HCT116 (cell line): ENCODE measurements at regions not wholly inside any gene's neighbourhood (a gene's known extent, or its start where the extent isn't known, plus 50 kb on each side); places are given as distances from the start of the nearest gene placed in this dataset.

Source experiments
- ATAC-seq: fragments of 200-7000 bp; cut with Tn5 transposase; 2 replicates; pipeline ENCODE4 v1.9.1; 2020; ENCODE audit warnings: mild to moderate bottlenecking, moderate library complexity
- BruUV-seq: library from RNA; stranded (reverse); fragments of 400-500 nt; replicated peaks from 2 replicates; lab custom pipeline; 2021; lab: Mats Ljungman, UMichigan
- CTCF ChIA-PET: fragments of 300-600 bp; sonication (Branson Sonifier 250); formaldehyde crosslinking; loops from one replicate; lab custom pipeline; 2021; ENCODE audit warnings: antibody characterized with exemption; lab: Charles Lee
- POLR2A ChIA-PET: fragments of 300-600, 350-600 bp; sonication (Branson Sonifier 250); formaldehyde crosslinking; loops from one replicate; lab custom pipeline; 2021; ENCODE audit warnings: antibody characterized with exemption; lab: Charles Lee
- RAD21 ChIA-PET, 2 experiments: fragments of 300-600 bp; sonication (Branson Sonifier 250); formaldehyde crosslinking; loops; one replicate each; lab custom pipeline; 2023; ENCODE audit warnings: low total read pairs in 2 of 2; ENCODE audit not compliant: uncharacterized antibody in 2 of 2, unreplicated experiment in 2 of 2, low non-redundant PET in 1 of 2; lab: Charles Lee
- DNase-seq: peaks from one replicate; pipeline ENCODE4 v3.0.0-alpha.2; 2010; ENCODE audit warnings: low read depth, low spot score
- H2AFZ ChIP-seq: fragments of 200-600 bp; shearing (Covaris generic), sonication (generic); 2 replicates; pipeline ENCODE4 v1.6.1; 2017; ENCODE audit warnings: low read depth, mixed run types, mixed read lengths, antibody characterized with exemption, low read length; ENCODE audit not compliant: poor library complexity, severe bottlenecking
- H3K27ac ChIP-seq: 2 replicates; pipeline ENCODE4 v1.5.1; 2012; ENCODE audit warnings: low read depth, low read length
- H3K27me3 ChIP-seq: fragments of 200-600 bp; sonication (generic); 2 replicates; pipeline ENCODE4 v1.6.1; 2016; ENCODE audit warnings: mixed run types, low read length, mixed read lengths; ENCODE audit not compliant: insufficient read depth
- H3K36me3 ChIP-seq, 2 experiments: fragments of 200-500 bp in 1 of 2; fragments of 200-600 bp in 1 of 2; sonication (Bioruptor generic) in 1 of 2; sonication (generic) in 1 of 2; 2 replicates each; pipeline versions ENCODE4 v1.5.1 to v1.6.1; 2014 to 2016; ENCODE audit warnings: low read length in 2 of 2, inconsistent platforms in 1 of 2, mixed read lengths in 1 of 2, mixed run types in 1 of 2; ENCODE audit not compliant: insufficient read depth in 2 of 2, control insufficient read depth in 1 of 2
- H3K4me1 ChIP-seq, 2 experiments: fragments of 200-600 bp in 1 of 2; sonication (generic) in 1 of 2; 2 replicates each; pipeline versions ENCODE4 v1.5.1 to v1.6.1; 2012 to 2017; ENCODE audit warnings: low read length in 2 of 2, inconsistent platforms in 1 of 2, mild to moderate bottlenecking in 1 of 2, mixed read lengths in 1 of 2, mixed run types in 1 of 2, moderate library complexity in 1 of 2; ENCODE audit not compliant: insufficient read depth in 2 of 2, control insufficient read depth in 1 of 2
- H3K4me2 ChIP-seq: fragments of 200-600 bp; sonication (generic); 2 replicates; pipeline ENCODE4 v1.6.1; 2017; ENCODE audit warnings: mixed run types, low read length, mixed read lengths
- H3K4me3 ChIP-seq, 2 experiments: fragments of 200-600 bp in 1 of 2; sonication (generic) in 1 of 2; replicated peaks in 1 of 2; 2 replicates each; pipeline ENCODE4 v1.5.1; 2011 to 2016; ENCODE audit warnings: low read length in 2 of 2, control low read depth in 1 of 2, low read depth in 1 of 2, mild to moderate bottlenecking in 1 of 2, mixed read lengths in 1 of 2, mixed run types in 1 of 2
- H3K79me2 ChIP-seq: fragments of 200-600 bp; sonication (generic); 2 replicates; pipeline ENCODE4 v1.6.1; 2017; ENCODE audit warnings: mild to moderate bottlenecking, mixed run types, low read length, moderate library complexity, mixed read lengths; ENCODE audit not compliant: insufficient read depth
- H3K9ac ChIP-seq: fragments of 200-600 bp; sonication (generic); 2 replicates; pipeline ENCODE4 v1.6.1; 2016; ENCODE audit warnings: low read length, mixed read lengths
- H3K9me2 ChIP-seq: fragments of 200-600 bp; sonication (generic), shearing (Covaris generic); 2 replicates; pipeline ENCODE4 v1.6.1; 2017; ENCODE audit warnings: mixed run types, mild to moderate bottlenecking, moderate library complexity; ENCODE audit not compliant: insufficient read depth
- H3K9me3 ChIP-seq, 2 experiments: fragments of 200-500 bp in 1 of 2; fragments of 200-600 bp in 1 of 2; sonication (Bioruptor generic) in 1 of 2; sonication (generic) in 1 of 2; 2 replicates each; pipeline ENCODE4 v1.6.1; 2014 to 2017; ENCODE audit warnings: low read length in 2 of 2, mixed read lengths in 2 of 2, inconsistent platforms in 1 of 2, low read depth in 1 of 2, mild to moderate bottlenecking in 1 of 2, mixed run types in 1 of 2, moderate library complexity in 1 of 2; ENCODE audit not compliant: control insufficient read depth in 1 of 2, insufficient read depth in 1 of 2
- H4K20me1 ChIP-seq: fragments of 200-600 bp; sonication (generic), shearing (Covaris generic); 2 replicates; pipeline ENCODE4 v1.6.1; 2017; ENCODE audit warnings: mixed run types, mild to moderate bottlenecking, moderate library complexity; ENCODE audit not compliant: insufficient read depth
- ATF3 ChIP-seq: IDR thresholded peaks from 2 replicates; pipeline ENCODE4 v1.6.1; 2012
- CEBPB ChIP-seq: IDR thresholded peaks from 2 replicates; pipeline ENCODE4 v1.6.1; 2012; ENCODE audit warnings: low read depth
- EGR1 ChIP-seq: IDR thresholded peaks from 2 replicates; pipeline ENCODE4 v1.6.1; 2012; ENCODE audit warnings: low read depth
- ELF1 ChIP-seq: IDR thresholded peaks from 2 replicates; pipeline ENCODE4 v1.6.1; 2012; ENCODE audit warnings: low read depth, borderline replicate concordance
- EZH2 ChIP-seq: fragments of 200-600 bp; sonication (generic); IDR thresholded peaks from 2 replicates; pipeline ENCODE4 v1.6.1; 2017; ENCODE audit warnings: antibody characterized with exemption, mixed run types
- FOSL1 ChIP-seq: IDR thresholded peaks from 2 replicates; pipeline ENCODE4 v1.6.1; 2012; ENCODE audit warnings: low read depth
- JUND ChIP-seq: IDR thresholded peaks from 2 replicates; pipeline ENCODE4 v1.6.1; 2012
- MAX ChIP-seq: IDR thresholded peaks from 2 replicates; pipeline ENCODE4 v1.6.1; 2012
- POLR2A ChIP-seq: IDR thresholded peaks from 2 replicates; pipeline ENCODE4 v1.7.0; 2011; ENCODE audit warnings: borderline replicate concordance; ENCODE audit not compliant: insufficient read depth, insufficient read length; ENCODE audit errors: extremely low read depth
- POLR2AphosphoS5 ChIP-seq: IDR thresholded peaks from 2 replicates; pipeline ENCODE4 v1.6.1; 2011; ENCODE audit warnings: mild to moderate bottlenecking, low read depth, low read length, moderate library complexity
- RAD21 ChIP-seq: IDR thresholded peaks from 2 replicates; pipeline ENCODE4 v1.6.1; 2012; ENCODE audit warnings: low read depth, mild to moderate bottlenecking
- SP1 ChIP-seq: IDR thresholded peaks from 2 replicates; pipeline ENCODE4 v1.6.1; 2012; ENCODE audit warnings: low read depth
- TCF7L2 ChIP-seq: IDR thresholded peaks from 2 replicates; pipeline ENCODE4 v1.7.0; 2011; ENCODE audit warnings: borderline replicate concordance, inconsistent platforms; ENCODE audit not compliant: insufficient read depth, insufficient read length; ENCODE audit errors: extremely low read depth
- YY1 ChIP-seq: IDR thresholded peaks from 2 replicates; pipeline ENCODE4 v1.6.1; 2011; ENCODE audit warnings: low read length, low read depth, moderate library complexity, mild to moderate bottlenecking; ENCODE audit not compliant: insufficient replicate concordance; ENCODE audit errors: extremely low read depth
- ZBTB33 ChIP-seq: IDR thresholded peaks from 2 replicates; pipeline ENCODE4 v1.6.1; 2011; ENCODE audit warnings: mild to moderate bottlenecking, low read length, moderate library complexity; ENCODE audit not compliant: insufficient replicate concordance; ENCODE audit errors: extremely low read depth
- ZFX ChIP-seq: fragments of 450-650 bp; IDR thresholded peaks from 2 replicates; pipeline ENCODE4 v1.6.1; 2017
- intact Hi-C: fragments of 100-400 bp; cut with micrococcal nuclease; formaldehyde crosslinking; loops from 2 replicates; pipeline ENCODE4 v1.10.0; 2022

GRCh38 chr14:105884808-105885281 lies 358.5 kb downstream of the TMEM121 start:
- H4K20me1 ChIP-seq: no peaks in the 10 kb centered on the region
- H3K4me2 ChIP-seq: no peak overlapping the region
- H3K27ac ChIP-seq: no peak overlapping the region
- H2AFZ ChIP-seq: no peak overlapping the region
- H3K9me2 ChIP-seq: no peaks in the 10 kb centered on the region
- POLR2A ChIA-PET: no interaction called here
- no TSS peak for BruUV-seq
- H3K36me3 ChIP-seq: no peaks in the 10 kb centered on the region
- no peak for DNase-seq
- no peaks in the 10 kb centered on the region for H3K27me3 ChIP-seq
- no peak overlapping the region for H3K4me3 ChIP-seq
- ATAC-seq: no peak
- H3K9me3 ChIP-seq: no peaks in the 10 kb centered on the region
- intact Hi-C loops: no loop called here
- RAD21 ChIA-PET: no interaction called here
- no peak overlapping the region for H3K9ac ChIP-seq
- TF ChIP-seq ATF3 (no peak), EZH2 (no peak), POLR2A (no peak), ELF1 (no peak), MAX (no peak)
- CTCF ChIA-PET: no interaction called here
- H3K4me1 ChIP-seq: no peaks in the 10 kb centered on the region
- no peaks in the 10 kb centered on the region for H3K79me2 ChIP-seq

- H3K4me1 ChIP-seq: no peaks in the 10 kb centered on the region
- H3K36me3 ChIP-seq: no peaks in the 10 kb centered on the region
- POLR2A ChIA-PET: no interaction called here
- intact Hi-C loops: no loop called here
- CTCF ChIA-PET: no interaction called here
- no peak overlapping the region for H2AFZ ChIP-seq
- H3K9ac ChIP-seq: no peak overlapping the region
- RAD21 ChIA-PET: no interaction called here
- no peaks in the 10 kb centered on the region for H3K9me3 ChIP-seq
- H4K20me1 ChIP-seq: no peaks in the 10 kb centered on the region
- no TSS peak for BruUV-seq
- H3K79me2 ChIP-seq: no peaks in the 10 kb centered on the region
- H3K4me3 ChIP-seq: no peak overlapping the region
- no peaks in the 10 kb centered on the region for H3K9me2 ChIP-seq
- no peak overlapping the region for H3K27ac ChIP-seq
- H3K4me2 ChIP-seq: no peak overlapping the region
- no peak for ATAC-seq
- H3K27me3 ChIP-seq: no peaks in the 10 kb centered on the region
- DNase-seq: no peak
- TF ChIP-seq ELF1 (no peak), MAX (no peak), EGR1 (no peak), EZH2 (no peak), RAD21 (no peak), FOSL1 (no peak), CEBPB (no peak), ATF3 (no peak), ZFX (no peak), TCF7L2 (no peak), POLR2A (no peak), JUND (no peak), SP1 (no peak), POLR2AphosphoS5 (no peak), ZBTB33 (no peak), YY1 (no peak)
Observed at GRCh38 chr14:105885561-105886320, 359.4 kb downstream of the TMEM121 start.
